RKO (cell line): ENCODE measurements at regions not wholly inside any gene's neighbourhood (a gene's known extent, or its start where the extent isn't known, plus 50 kb on each side); places are given as distances from the start of the nearest gene placed in this dataset.
"Not testable (repeated sequence)": the region's sequence is repeated elsewhere in the genome, so short reads cannot be mapped to it uniquely, and the experiment has no call there.

Source experiments
- DNase-seq: peaks from one replicate; pipeline ENCODE4 v3.0.0-alpha.2; 2016; ENCODE audit warnings: low spot score

DNA sequence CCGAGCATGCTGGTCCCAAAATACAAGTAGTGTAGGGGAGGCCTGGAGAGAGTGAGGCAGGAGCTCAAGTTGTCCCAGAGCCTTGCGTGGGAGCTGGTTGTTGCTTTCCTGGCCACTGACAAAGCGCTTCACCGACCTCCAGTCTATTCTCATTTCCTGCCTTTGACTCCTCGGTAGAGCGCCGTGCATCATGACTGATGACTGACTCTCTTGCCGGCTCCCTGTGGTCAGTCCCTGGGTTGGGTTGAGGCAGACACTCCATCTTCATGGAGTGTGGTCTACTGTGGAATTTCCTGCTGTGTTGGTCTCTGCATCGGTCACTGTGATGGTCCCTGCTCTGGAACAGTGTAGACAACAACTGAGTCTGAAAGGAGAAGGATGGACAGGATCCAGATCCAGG is 175.1 kb upstream of the S1PR3 start:
- no peak for DNase-seq

DNA sequence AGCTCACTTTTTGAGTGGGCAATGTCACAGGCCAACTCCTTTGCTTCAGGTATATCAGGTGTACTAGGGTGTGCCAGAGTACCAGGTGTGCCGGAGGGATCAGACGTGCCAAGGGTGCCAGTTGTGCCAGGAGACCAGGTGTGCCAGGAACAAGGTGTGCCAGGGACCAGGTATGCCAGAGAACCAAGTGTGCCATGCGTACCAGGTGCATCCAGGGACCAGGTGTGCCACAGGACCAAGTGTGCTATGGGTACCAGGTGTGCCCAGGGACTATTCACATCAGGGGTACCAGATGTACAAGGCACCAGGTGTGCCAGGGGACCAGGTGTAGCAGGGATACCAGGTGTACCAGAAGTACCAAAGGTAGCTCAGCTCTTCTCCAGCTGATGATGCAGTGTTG is 174.7 kb upstream of the S1PR3 start:
- no peak for DNase-seq

GRCh38 chr9:88817628-88818027 is 173.6 kb upstream of the S1PR3 start:
- no peak for DNase-seq

DNA sequence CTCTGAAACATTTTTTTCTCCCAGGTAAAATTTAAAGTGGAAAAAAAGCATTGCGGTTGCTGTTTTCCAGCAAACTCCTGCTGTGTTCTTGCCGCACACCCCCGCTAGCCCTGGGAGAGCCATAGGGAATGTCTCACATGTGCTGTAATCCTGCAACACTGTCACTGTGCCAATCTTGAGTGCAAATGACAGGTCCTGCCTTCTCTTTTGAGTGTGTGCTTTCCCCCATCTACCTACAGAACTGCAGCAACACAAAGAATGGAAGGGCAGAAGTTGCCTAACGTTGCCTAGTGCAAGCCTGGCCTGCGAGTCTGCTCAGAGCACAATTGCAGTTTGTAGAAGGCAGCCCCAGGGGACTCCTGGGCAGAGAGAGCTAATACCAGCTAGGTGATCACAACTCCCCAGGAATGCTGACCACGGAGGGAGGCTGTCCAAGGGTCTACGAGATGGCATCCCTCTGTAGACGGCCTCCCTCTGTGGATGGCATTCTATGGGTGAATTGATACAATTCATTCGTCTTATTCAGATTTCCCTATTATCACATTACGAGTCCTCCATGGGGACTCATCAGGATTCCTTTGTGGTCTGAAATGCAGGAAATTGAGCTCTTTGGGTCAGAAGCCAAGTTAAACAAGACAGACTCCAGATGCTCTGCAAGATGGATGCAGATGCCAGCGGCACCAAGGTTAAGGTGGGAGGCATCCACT is 172.6 kb upstream of the S1PR3 start:
- no peak for DNase-seq

DNA sequence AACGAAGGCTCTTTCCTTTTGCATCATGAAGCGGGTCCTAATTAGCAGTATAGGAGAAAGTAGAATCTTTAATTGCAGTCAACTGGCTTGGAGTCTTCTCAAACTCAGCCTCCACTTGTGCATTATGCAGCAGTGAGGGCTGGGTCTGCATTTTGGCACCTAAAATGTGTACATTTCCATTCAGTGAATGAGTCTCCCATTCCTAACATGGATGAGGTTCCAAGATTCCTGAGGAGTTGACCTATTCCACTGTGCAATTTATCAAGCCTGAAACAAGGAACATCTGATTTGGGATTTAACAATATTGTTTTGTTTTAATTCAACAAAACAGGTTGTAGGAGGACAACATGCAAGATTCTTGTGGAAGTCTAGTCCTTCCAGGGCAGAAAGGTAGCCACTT is 171.8 kb upstream of the S1PR3 start:
- no peak for DNase-seq

- no peak for DNase-seq
Measured at GRCh38 chr9:88820055-88820454, 171.2 kb upstream of the S1PR3 start.

DNA sequence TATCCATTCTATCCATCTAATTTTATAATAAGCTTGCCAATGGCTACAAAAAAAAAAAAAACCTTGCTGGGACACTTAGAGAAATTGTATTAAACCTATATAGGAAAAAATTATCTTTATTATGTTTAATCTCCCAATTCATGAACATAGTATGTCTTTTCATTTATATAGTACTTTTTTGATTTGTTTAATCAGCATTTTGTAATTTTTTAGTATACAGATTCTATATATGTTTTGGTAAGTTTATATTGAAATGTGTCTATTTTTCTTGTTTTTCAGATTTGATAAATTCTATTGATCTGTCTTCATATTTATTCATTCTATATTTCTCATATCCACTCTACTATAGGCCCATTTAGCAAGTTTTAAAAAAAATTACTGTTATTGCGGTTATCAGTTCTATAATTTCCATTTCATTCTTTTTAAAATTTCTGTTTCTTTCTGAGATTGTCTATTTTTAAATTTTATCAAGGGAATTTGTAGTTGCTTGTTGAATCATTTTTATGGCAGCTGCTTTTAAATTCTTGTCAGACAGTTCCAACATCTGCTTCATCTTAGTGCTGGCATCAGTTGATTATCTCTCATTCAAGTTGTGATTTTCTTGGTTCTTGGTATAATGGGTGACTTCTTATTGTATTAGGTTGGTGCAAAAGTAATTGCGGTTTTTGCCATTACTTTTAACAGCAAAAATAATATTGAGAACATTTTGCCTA is 170.1 kb upstream of the S1PR3 start:
- DNase-seq = no peak

DNA sequence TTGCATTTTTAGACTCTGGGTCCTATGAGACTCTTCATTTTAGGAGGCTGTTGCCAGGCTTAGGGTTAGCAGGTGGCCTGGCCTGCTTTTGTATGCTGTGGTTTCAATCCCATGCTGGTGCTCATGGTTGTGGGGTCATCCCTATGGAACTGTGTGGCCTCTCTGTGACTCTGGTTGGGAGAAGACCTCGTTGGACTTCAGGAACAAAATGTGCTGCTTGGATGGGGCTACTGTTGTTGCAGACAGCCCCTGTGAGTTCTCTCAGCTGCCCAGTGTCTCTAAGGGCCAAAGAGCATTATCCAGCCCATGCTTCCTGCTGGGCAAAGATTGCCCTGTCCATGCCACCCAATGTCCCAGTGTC is 169.5 kb upstream of the S1PR3 start:
- no peak for DNase-seq

- DNase-seq = no peak
Measured at GRCh38 chr9:88824711-88825110, 166.6 kb upstream of the S1PR3 start.

DNA sequence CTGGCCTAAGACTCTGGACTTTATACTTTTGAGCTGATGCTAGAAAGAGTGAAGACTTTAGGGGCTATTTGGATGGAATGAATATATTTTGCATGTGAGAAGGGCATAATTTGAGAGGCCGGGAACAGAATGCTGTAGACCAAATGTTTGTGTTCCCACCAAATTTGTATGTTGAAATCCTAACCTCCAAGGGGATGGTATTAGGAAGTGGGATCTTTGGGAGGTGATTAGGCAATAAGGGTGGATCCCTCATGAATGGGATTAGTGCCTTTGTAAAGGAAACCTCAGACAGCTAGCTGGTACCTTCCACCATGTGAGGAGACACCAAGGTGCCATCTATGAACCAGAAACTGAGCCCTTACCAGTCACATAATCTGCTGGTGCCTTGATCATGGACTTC is 165.1 kb upstream of the S1PR3 start:
- no peak for DNase-seq

DNA sequence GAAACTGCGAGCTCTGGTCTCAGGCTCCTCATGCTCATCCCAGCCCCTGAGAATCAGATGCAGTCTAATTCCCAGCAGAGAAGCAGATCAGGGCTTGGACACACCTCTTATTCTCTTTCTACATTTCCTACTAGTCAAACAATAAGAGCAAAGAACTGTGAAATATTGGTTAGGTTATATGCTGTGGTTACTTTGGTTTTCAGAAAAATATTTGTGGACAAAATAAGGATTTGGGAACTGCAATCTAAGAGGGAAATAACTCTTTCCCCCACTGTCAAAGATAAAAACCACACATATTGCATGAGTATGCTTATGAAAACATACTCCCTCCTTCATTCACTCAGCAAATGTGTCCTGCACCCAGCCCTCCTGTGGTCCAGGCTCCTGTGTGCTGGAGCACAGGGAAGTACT is 164.5 kb upstream of the S1PR3 start:
- DNase-seq = no peak

- DNase-seq = no peak
Measured at GRCh38 chr9:88828018-88828417, 163.2 kb upstream of the S1PR3 start.

DNA sequence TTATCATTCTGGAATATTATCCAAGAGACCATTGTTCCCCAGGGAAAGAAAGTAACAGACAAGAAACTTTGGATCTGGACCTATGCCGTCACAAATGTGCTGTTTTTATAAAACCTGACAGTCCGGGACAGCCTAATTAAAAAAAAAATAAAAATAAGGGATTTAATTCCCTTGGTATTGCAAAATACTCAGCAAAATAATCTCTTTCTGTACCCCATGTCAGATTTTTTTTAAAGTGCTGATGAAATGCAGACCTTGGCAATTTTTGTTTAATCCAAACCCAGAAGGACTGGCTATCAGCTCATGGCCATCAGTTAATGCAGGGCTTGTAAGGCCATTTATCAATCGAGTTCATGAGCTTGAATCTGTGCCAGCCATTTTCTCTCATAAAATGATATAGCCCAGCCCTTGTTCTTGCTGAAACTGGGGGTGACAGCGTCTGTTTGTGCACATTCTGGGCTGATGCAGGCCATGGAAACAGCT is 162.7 kb upstream of the S1PR3 start:
- no peak for DNase-seq

DNA sequence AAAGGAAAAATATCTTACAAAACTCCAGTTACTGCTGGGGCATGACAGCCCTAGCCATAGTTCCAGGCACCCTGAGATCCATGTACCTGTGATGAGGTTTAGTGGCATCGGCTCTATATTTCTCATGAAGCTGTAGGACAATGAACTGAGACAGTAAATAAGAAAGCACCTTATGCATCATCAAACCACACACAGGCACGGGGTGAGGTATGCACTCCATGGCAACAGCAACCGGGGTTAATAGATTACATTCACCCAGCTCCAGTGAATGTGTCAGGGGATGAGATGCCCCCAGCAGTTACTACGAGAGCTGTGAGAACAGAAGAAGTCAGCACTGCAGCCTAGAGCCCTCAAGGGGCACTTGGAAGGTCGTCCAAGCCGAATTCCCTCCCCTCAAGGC is 162.0 kb upstream of the S1PR3 start:
- DNase-seq = no peak

DNA sequence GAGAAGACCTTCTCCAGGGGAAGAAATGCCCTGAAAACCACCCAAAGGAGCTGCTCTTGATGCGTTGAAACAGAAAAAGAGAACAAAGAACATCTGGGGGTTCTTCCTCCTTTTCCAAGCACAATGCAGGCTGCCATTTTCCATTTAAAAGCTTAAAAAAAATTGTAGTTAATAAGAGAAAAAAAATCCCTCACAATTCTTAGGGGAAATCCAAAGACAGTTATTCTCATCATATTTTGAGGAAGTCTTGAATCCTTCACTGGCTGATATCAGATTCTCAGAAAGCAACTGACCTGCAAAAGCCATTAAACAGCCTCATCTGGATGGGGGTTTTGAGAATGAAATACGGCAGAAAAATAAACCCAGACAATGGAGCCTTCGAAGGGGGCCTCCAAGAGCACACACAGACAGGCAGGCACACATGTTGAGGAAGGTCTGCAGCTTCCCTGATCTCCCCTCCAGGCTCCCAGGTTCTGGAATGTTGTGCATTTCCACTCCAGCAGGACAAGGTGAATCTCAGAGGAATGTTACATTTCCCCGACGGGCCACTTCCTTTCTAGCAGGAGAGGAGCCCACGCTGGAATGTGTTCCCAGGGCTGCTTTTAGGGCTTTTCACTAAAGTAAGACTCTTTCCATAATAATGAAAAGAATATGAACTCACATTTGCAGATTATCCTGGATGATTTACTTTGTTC is 159.4 kb upstream of the S1PR3 start:
- DNase-seq = no peak

DNA sequence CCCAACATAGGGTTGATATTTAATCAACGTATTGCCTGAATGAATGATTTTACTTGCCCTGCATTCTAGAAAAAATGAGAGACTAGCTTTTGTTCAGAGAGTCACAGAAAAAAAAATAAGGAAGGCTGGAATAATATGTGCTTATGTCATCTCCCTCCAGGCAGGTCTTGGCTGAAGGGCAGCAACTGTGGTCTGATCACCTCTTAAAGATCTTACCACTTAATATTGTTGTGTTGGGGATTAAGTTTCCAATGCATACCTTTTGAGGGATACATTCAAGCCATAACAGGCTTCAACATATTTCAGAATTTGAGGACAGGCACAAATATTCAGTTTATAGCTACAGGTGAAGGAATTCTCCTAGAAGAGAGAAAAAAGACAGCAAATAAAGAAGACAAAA is 157.3 kb upstream of the S1PR3 start:
- no peak for DNase-seq

GRCh38 chr9:88835038-88835466 is 156.2 kb upstream of the S1PR3 start:
- DNase-seq = no peak

DNA sequence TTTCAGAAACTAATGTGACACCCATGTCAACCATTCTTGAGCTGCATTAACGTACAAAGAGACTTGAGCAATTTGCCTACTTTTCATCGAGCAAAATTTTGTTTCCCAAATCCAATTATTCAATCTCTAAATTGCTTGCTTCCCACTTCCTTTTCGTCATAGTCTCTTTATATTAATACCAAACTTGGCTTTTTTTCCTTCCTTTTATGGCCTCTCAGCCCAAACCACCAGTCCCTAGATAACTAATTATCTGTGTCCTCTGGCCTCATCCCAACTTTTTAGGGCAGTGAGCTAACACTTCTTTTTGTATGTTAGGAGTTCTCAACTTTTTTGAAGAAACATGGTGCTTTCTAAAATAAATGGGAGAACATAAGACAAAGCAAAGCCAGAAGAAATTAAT is 155.5 kb upstream of the S1PR3 start:
- no peak for DNase-seq

- no peak for DNase-seq
Measured at GRCh38 chr9:88837731-88838130, 153.5 kb upstream of the S1PR3 start.

DNA sequence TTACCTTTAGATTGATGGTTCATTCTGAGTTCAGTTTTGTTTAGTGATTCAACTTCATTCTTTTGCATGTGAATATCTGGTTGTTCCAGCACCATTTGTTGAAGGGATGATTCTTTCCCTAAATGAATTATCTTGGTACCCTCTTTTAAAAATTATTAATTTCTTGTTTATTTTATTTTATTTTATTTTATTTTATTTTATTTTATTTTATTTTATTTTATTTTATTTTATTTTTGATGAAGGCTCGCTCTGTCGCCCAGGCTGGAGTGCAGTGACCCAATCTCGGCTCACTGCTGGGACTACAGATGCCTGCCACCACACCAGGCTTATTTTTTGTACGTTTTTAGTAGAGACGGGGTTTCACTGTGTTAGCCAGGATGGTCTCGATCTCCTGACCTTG is 141.4 kb upstream of the S1PR3 start:
- DNase-seq = not testable (repeated sequence)

DNA sequence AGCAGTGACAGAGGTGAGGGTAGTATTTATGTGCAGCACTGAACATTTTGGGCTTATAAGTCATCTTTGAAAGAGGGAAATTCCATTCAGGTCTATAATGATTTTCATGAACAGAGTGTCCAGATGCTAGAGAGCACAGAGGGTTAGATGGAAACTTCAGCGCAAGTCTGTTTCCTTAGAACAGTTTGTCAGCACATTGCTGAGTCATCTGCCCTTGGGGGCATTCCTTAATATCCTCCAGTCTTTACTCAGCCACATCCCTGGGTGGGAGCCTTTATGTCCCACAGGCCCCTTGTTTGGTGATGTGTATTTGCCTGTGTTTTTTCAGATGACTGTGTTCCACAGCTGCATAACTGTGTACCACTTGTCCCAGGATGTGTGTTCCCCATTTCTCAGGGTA is 138.5 kb upstream of the S1PR3 start:
- DNase-seq = peak; percentile 13

GRCh38 chr9:88870627-88871026 is 120.6 kb upstream of the S1PR3 start:
- DNase-seq = no peak

- no peak for DNase-seq
Measured at GRCh38 chr9:88871669-88872068, 119.6 kb upstream of the S1PR3 start.
